GM04504 (cell line): ENCODE measurements at regions not wholly inside any gene's neighbourhood (a gene's known extent, or its start where the extent isn't known, plus 50 kb on each side); places are given as distances from the start of the nearest gene placed in this dataset.
A peak's percentile ranks its signal among the peaks of the same experiment; 100 is the strongest.

Source experiments
- DNase-seq: peaks from one replicate; pipeline ENCODE4 v3.0.0-alpha.2; 2012; ENCODE audit warnings: low read depth

DNA sequence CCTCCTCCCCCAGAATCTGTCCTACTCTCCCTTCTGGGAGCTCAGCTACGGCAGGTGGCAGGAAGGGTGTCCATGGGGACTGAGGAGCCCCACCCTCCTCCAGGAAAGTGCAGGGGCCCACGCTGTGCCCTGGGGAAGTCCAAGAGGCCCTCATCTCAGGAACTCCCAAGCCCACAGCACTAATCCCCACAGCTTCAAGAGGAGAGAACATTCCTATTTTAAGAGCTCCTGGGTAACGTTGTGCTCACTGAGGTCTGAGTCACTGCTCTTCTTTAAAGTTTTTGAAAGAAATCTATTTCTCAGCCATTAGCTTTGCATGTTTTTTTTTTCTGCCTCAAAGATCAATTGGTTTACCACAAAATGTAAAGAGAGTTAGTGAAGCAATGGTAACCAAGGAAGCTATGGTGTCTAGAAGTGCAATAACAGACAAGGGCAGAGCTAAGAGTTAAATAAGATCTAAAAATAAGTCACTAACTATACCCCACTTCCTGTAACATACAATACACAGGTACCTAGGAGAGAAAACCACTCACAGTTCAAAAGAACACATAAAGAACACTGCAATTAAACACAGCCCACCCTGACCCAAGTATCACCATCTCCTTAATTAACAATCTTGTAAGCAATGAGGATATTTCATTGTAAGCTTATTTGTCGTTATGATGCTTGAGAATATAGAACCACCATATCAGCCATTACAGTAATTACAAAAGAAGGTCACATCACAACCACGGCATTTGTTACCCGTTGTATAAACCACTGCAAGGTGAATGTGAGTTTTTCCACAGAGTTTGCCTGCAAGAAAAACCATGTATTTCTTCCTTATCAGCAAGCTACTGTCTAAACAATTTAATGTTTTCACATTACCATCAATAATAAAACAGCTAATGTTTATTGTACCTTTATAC lies 382.3 kb upstream of the SLC30A5 start:
- no peak for DNase-seq

DNA sequence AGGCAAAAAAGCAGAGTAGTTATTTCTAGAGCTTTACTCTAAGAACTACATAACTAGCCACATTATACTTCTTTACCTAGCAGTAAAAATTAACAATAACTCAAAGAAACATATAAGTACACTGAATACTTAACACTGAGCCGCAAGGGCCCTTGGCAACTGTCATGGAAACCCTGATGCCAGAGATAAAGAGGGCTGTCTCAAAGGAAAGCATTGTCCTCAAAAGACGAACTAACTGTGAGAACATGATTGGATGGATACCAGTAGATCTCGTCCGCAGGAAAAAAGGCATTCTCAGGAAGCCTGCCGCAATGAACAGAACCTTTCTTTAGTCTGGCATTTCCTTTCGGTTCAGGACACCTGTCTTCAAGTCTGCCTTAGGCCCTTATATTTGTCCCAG lies 379.0 kb upstream of the SLC30A5 start:
- no peak for DNase-seq

DNA sequence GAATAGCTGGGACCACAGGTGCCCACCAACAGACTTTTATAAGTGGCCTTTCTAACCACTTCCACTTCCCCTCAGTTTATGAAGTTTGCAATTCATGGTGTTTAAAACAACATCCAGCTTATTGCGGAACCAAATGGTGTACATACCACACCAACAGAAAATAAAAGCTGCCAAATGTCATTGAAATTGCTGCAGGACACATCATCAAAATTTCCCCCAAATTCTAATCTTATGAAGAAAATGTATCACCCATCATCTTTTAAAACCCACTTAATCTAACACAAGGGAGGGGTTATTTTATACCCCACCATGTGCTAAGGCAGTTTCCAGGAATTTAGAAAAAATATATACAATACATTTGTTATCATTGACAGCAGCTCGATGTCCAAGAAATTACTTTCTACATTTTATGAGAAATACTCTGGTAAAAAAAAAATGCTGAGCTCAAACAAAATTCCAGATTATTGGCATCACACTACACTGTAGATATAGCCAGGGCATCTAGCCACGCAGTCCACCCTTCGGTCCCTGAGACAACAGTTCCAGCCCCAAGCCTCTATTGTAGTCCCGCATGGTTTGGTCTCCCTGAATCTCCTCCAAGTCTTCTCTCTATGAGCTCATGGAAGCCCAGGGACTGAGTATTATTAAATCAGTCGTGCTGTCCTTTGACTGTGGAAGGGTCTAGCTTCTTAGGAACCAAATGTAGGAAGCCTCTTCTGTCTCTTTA lies 372.8 kb upstream of the SLC30A5 start:
- DNase-seq: no peak

DNA sequence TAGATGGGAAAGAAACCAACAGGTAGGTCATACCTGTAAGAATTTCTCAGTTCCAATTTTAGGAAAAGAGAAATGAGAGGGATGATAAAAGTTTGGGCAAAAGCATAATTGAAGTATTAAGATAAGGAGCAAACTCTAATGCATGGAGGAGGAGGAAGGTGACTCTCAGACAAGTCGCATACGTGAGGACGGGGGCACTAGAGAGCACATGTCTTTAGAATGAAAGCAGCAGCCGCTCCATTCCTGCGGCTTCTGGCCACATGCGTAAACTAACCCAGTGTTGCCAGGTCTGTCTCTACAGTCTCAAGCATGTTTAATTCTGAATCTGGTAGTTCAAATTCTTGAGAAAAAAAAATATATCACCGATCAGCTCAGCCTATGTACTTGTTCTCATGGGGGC lies 371.5 kb upstream of the SLC30A5 start:
- no peak for DNase-seq

DNA sequence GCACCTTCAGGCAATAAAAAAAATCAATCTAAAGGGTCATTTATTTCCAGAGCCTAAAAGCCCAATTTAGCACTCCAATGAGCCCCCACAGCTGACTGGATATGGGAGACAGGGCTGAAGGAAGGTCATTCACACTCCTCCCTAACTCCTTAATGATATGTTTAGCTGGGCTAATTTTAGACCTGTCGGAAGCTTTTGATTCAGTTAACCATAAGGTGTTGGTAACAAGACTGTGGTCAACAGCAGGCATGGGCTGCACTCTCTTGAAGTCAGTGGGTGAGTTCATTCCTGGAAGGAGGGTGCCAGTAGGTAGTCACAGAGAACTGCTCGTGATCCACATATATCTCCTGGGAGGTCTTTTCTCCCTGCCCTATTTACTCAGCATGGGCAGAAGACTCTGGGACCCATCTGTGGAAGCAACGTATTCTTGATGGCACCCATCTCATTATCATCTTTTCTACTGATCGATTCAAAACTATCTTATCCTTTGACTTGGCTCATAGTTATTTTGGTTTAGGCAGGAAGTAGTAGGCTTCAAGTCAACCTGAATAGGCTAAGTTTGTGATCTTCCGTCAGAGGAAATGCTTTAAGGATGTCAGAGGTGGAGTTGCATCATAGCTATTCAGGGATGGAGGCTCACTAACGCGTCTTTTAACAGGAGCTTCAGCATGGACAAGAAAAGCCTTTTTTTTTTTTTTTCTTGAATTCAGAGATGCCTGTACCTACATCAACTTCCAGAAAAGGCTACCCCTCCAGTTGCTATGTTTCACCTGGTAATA lies 367.7 kb upstream of the SLC30A5 start:
- no peak for DNase-seq

DNA sequence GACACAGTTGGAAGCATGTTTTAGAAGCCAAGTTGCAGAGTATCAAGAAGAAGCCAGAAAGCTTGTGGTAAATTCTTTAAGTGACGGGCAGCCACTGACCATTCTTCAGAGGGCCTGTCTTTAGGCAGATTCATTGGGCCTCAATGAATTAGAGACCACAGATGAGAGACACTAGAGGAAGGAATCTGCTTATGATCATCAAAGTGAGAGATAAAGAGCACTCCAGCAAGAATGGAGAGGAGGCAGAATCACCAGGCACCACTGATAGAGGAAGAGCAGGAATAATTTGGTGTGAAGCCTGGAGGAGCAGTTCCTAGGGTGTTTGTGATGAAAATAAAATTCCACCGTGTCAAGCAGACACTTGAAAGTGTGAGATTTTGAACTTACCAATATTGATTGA lies 365.9 kb upstream of the SLC30A5 start:
- DNase-seq: no peak

DNA sequence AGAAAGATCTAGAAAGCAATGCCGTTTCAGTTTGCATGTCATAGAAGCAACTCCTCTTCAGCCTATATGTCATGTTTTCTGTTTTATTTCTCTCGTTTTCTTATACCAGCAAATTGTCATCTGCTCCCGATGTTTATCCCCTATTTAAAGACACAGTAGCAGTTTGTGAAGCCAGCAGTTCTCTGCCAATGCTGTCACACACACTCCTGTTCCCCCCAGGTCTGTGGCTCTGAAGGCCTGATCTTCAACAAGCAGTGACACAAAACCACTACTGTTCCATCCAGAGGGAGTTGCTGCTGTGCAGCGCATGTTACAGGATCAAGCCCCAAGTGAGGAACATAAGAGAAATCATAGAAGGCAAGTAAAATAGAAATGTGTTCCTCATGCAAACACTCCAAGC lies 364.1 kb upstream of the SLC30A5 start:
- no peak for DNase-seq

DNA sequence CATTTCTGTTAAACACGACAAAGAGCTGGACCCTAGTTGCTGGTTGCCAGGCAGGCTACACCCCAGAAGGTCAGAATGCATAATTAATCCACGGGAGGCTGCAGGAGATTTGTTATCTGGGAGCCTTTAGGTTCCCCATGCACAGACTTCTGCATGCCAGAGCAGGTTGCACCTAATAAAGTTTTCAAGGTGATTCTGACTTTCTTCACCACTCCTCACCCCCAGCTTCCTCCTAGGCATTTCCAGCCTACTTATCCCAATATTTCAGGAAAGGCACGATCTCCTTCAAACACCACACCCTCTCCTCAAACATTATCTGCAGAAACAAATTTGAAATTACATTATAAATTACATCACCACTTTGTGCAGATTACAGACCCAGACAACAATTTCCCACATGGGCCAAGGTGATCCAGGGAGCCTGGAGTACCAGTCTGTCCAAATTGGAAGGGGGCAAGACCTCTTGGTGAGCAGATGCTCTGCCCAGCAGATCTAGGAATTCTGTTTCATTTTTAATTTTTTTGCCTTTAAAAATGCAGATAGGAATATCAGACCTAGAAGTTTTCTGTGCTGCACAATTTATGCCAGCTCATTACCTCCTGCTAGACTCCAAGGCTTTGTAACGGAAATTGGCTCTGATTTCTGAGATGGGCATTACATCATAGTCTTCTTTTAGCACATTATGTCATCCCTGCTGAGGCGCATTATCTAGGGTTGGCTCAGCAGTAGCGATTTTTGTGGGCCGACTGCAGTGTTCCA lies 363.4 kb upstream of the SLC30A5 start:
- DNase-seq: peak; percentile 66

DNA sequence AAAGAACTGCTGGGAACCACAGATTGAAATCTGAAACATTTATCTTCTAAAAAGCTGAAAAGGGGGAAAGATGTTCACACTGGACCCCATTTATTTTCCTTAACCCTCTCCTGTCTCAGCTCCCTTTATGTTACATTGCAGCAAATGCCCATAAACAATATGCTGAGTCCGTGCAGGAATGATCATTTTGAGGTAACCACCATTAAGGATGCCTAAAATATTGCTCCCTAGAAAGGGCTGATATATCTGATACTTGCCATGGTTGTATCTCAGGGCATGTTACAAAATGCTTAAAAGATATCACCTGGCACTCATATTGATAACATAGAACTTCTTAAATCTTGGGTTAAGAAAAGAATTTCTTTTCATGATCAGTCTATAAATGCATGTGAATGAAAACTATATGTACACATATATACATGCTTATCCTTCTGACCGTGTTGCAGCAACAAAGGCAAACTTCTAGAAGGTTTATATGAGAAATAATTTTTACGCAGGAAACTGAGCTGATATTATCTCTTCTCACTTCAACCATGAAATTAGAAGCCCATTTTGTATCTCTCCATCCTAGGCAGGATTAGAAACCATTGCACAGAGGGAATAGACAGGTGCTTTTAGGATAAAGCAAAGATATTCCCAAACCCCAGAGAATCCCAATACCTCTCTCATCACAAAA lies 362.7 kb upstream of the SLC30A5 start:
- DNase-seq: no peak

DNA sequence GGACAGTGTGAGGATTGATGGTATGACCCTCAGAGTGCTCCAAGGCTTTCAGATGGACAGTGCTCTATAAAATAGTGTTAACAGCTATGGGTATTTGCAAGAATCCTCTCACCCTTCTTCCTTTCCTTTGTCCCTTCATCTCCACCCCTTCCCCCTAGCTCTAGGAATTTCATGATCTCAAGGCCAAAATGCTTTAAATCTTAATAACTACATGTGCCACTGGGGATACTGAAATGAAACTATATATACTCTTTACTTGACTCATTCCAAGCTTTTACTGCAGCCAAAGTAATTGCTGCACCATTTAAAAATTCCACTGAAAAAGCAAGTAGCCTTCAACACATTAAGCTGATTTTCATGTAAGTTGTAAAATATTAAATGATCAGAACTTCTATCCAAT lies 361.6 kb upstream of the SLC30A5 start:
- DNase-seq: no peak

DNA sequence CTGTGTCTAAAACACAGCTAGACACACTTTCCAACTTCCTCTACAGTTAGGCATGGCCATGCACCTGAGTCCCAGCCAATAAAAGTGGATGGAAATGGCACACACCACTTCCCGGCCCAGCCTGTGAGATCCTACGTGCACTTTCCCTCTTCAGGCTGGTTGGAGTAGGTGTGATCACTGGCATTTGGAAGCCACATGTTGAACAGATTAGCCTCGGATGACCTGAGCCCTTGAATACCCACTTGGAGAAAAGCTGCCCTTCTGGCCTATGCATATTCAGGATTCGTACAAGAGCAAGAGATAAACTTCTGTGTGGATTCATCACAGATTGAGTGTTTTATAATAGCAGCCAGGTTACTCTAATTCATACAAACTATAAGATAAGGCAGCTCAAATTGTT lies 359.0 kb upstream of the SLC30A5 start:
- no peak for DNase-seq

DNA sequence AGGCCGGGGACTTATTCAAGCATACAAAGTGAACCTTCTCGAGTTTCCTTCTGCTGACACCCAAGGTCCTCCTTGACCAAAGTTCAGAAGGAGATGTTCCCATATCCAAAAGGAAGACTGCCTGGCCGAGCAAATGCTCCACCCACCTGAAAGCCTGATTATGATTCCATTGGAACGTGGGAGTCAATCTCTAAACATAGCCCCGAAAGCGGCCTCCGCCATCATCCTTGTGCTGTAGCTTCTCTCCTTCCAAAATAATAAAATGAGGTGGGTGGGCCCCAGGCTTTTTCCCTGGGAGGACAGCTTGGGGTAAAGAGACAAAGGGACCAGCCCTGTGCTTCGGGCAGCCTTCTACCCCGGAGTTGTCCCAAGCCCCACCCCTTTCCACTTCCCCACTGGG lies 355.6 kb upstream of the SLC30A5 start:
- no peak for DNase-seq

DNA sequence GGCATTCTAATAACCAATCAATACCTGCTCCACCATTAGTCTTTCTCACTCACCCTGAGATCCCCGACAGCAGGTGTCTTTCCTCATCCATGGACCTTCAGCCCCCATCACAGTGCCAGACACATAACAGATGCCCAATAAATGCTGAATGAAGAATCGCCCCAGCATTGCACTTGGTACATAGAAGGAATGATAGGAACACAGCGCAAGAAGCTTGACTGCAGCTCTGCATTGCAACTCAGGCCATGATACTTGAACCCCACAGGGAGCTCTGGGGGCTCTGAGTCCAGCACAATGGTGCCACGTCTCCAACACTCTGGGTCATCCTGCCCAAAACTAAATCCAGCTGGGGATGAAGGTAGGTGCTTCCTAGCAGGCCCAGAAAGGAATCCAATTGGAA lies 355.0 kb upstream of the SLC30A5 start:
- DNase-seq: no peak

DNA sequence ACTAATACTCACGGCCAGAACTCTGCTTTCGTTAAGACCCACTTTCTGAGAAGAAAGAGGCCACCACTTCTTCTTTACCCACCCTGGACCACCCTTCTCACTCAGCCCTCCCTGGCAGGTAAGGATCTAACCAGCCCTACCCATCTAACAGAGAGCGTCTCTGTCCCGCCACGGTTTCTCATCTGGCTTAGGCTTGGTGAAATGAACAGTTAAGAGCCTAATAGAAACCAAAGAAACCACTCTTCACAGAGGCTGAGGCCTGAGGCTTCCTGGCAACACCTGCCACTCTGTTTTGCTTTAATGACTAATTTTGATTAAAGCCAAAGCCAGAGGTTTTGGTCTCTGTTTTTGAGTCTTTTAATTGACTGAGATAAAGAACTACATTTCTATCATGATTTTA lies 354.1 kb upstream of the SLC30A5 start:
- no peak for DNase-seq

DNA sequence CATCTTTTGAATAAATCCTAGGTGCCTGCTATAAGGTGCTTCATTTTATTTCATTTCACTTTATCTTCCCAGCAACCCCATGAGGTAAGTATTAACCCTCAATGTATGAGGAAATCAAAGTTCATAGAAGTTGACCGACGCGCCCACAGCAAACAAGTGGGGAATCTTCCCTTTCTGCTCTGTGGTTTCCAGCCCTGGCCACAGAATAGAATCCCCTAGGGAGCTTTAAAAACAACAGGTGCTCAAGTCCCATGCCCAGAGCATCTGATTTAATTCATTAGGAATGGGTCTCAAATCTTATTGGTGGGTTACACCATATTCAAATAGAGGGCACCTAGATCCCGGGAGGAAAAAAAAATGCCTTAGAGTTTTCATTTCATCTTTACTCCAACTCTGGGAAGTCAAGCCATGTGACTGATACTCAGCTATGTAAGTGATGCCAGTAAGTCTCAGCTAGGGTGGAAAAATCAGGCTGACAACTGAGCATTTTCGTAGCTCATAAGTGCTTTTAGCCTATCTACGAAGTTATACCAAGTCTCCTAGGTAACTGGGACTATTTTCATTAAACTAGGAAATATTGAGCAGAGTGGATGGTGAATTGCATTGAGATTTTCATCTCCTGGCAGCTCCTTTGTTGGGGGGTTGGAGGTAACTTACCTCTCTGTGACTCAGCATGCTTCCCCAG lies 353.4 kb upstream of the SLC30A5 start:
- no peak for DNase-seq

DNA sequence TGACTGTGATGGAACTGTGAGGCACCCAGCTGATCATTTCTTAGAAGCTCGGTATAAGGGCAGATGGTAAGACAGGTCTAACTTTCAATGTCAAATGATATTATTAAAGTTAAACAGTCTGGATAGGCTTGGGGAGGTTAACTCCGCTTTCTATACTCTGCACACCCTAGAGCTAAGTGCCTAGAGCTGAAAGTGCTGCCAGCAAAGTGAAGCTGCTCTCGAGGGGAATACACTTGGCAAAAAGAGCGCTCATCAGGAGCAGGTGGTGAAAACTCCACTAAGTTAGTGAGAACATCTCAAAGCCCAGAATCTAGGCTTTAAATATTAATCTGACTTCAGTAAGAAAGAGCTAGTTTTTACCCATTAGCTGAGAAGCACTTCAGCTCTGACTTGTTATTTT lies 349.6 kb upstream of the SLC30A5 start:
- DNase-seq: no peak

DNA sequence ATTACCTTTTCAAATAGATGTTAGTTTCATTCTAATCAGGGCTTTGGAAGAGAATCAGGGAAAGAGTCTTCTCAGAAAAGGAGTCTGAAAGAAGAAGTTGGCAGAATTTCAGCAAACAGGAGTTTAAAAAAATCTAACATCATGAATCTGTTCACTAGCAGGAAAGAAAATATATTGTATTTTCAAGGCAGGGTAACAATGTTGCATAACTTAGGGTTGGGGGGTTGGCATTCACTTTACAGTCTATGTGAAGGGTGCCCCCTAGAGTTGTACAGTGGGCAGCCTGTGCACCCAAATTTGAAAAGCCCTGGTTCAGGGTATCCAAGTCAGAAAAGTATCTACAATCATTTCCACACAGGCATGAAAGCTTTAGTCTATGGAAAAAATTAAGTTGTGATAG lies 348.4 kb upstream of the SLC30A5 start:
- no peak for DNase-seq

DNA sequence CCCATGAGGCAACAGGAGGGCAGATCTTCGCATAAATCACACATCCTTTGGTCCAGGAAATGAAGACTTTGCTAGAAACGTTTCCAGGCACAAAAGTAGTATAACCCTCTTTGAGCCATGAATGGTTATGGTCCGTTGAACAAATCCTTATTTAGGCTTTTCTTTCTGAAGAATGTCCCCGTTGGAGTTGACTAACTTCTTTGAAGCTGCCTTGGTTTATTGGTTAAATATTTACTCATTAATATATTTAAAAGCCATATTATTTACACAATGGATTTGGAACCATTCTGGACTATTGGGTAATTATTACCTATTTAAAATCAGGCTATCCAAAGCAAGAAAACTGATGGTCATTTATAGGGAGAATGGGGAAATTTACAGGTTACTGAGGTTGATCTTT lies 347.6 kb upstream of the SLC30A5 start:
- DNase-seq: no peak

DNA sequence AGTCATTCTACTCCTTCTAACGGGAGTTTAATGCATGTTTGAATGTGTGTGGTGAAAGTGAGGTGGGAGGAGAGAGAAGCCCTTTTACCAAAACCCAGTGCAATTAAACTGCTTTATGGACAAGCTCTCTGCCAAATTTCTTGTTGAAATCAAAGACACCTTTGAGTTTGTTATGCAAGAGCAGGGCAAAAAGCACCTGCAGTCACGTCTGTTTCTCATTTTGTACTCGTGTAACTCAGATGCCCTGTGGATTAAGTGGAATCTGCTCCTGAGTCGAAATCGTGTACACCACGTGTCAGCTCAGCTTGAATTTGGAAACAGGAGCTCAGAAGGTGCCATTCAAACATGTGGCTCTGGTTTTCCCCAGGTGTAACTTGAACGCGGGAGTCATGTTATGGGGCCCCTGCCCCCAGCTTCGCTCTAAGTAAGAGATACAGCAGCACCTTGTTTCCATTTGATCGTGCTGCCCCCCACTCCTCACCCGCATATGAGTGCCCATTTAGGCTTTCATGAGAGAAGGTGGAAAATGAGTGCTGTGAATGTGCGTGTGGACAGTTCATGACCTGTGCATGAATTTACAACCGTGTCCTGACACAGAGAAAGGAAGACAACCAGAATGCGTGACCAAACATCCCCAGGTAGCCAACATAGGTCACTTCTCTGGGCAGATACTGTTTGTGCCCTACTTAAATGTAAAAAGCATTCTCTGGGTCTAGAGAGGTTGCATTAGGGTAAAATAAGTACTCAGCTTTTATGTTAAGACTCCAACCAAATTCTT lies 347.0 kb upstream of the SLC30A5 start:
- no peak for DNase-seq

DNA sequence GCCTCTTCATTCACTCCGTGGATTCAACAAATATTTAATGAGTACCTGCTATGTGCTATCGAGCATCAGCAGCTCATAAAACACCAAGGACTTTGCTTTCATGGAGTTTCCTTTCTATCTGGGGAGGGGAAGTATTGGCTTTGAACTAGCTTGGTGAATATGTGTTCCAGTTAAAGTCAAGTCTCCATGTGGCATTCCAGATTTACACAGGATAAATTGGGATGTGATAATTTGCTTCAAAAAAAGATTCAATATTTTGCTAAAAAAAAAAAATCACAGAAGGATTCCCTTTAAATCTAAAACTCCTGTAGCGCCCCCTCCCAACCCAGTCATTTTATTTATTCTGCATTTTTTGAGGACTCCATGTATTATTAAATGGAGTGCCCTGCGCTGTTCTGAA lies 346.3 kb upstream of the SLC30A5 start:
- DNase-seq: no peak
